Skeletal muscle cell (primary cell): ENCODE measurements at regions not wholly inside any gene's neighbourhood (a gene's known extent, or its start where the extent isn't known, plus 50 kb on each side); places are given as distances from the start of the nearest gene placed in this dataset.

ENCODE experiments used
- DNase-seq: peaks from one replicate; pipeline ENCODE4 v3.0.0-alpha.2; 2010; ENCODE audit warnings: low read depth
- H3K4me3 ChIP-seq: 2 replicates; pipeline ENCODE4 v1.5.1; 2011; ENCODE audit warnings: low read depth, mild to moderate bottlenecking, control low read depth, low read length, moderate library complexity

GRCh38 chr3:77943598-77943997 lies 903.7 kb downstream of the ROBO2 start:
- DNase-seq = no peak
- no peak overlapping the region for H3K4me3 ChIP-seq

- no peak overlapping the region for H3K4me3 ChIP-seq
- no peak for DNase-seq
Observed at GRCh38 chr3:77945320-77945719, 905.4 kb downstream of the ROBO2 start.

- H3K4me3 ChIP-seq = no peak overlapping the region
- DNase-seq = no peak
Observed at GRCh38 chr3:77947671-77948070, 907.8 kb downstream of the ROBO2 start.

GRCh38 chr3:77967621-77968020 lies 927.7 kb downstream of the ROBO2 start:
- no peak overlapping the region for H3K4me3 ChIP-seq
- no peak for DNase-seq

- H3K4me3 ChIP-seq = no peak overlapping the region
- no peak for DNase-seq
Observed at GRCh38 chr3:77976079-77976478, 936.2 kb downstream of the ROBO2 start.

- no peak overlapping the region for H3K4me3 ChIP-seq
- no peak for DNase-seq
Observed at GRCh38 chr3:78003090-78003489, 963.2 kb downstream of the ROBO2 start.

- no peak for DNase-seq
- H3K4me3 ChIP-seq = no peak overlapping the region
Observed at GRCh38 chr3:78004571-78004970, 964.7 kb downstream of the ROBO2 start.

- no peak overlapping the region for H3K4me3 ChIP-seq
- no peak for DNase-seq
Observed at GRCh38 chr3:78013653-78014052, 973.8 kb downstream of the ROBO2 start.

- H3K4me3 ChIP-seq = no peak overlapping the region
- no peak for DNase-seq
Observed at GRCh38 chr3:78015856-78016255, 976.0 kb downstream of the ROBO2 start.

- no peak overlapping the region for H3K4me3 ChIP-seq
- no peak for DNase-seq
Observed at GRCh38 chr3:78021710-78022109, 981.8 kb downstream of the ROBO2 start.

GRCh38 chr3:78022232-78022631 lies 982.3 kb downstream of the ROBO2 start:
- no peak for DNase-seq

GRCh38 chr3:78023257-78023656 lies 983.4 kb downstream of the ROBO2 start:
- DNase-seq = no peak
- H3K4me3 ChIP-seq = no peak overlapping the region

More at GRCh38 chr3:78022232-78022631, 982.3 kb downstream of the ROBO2 start:
- no peak overlapping the region for H3K4me3 ChIP-seq

GRCh38 chr3:78025916-78026315 lies 986.0 kb downstream of the ROBO2 start:
- no peak for DNase-seq

GRCh38 chr3:78026318-78026828 lies 986.5 kb downstream of the ROBO2 start:
- H3K4me3 ChIP-seq = no peak overlapping the region
- DNase-seq = no peak

More at GRCh38 chr3:78025916-78026315, 986.0 kb downstream of the ROBO2 start:
- no peak overlapping the region for H3K4me3 ChIP-seq

- DNase-seq = no peak
- no peak overlapping the region for H3K4me3 ChIP-seq
Observed at GRCh38 chr3:78029775-78030174, 989.9 kb downstream of the ROBO2 start.

- H3K4me3 ChIP-seq = no peak overlapping the region
- no peak for DNase-seq
Observed at GRCh38 chr3:78035131-78035641, 995.3 kb downstream of the ROBO2 start.

- H3K4me3 ChIP-seq = no peak overlapping the region
- peak; percentile 2 for DNase-seq
Observed at GRCh38 chr3:78041486-78041885, 1001.6 kb downstream of the ROBO2 start.

GRCh38 chr3:78046566-78046965 lies 1006.7 kb downstream of the ROBO2 start:
- DNase-seq = no peak

GRCh38 chr3:78048698-78049097 lies 1008.8 kb downstream of the ROBO2 start:
- no peak overlapping the region for H3K4me3 ChIP-seq
- no peak for DNase-seq

More at GRCh38 chr3:78046566-78046965, 1006.7 kb downstream of the ROBO2 start:
- no peak overlapping the region for H3K4me3 ChIP-seq

- DNase-seq = no peak
- no peak overlapping the region for H3K4me3 ChIP-seq
Observed at GRCh38 chr3:78049521-78049920, 1009.6 kb downstream of the ROBO2 start.

GRCh38 chr3:78050276-78051065 lies 1010.6 kb downstream of the ROBO2 start:
- H3K4me3 ChIP-seq = no peak overlapping the region
- DNase-seq = no peak
